Glutamatergic neuron (in vitro differentiated cells): ENCODE measurements at regions not wholly inside any gene's neighbourhood (a gene's known extent, or its start where the extent isn't known, plus 50 kb on each side); places are given as distances from the start of the nearest gene placed in this dataset.

Source experiments
- DNase-seq: peaks from one replicate; pipeline ENCODE4 v3.0.0; 2022
- H3K27ac Mint-ChIP-seq: one replicate; pipeline ENCODE4 v1.8.0; 2020; ENCODE audit warnings: mild to moderate bottlenecking, mixed read lengths, inconsistent platforms; ENCODE audit not compliant: unreplicated experiment
- H3K27me3 Mint-ChIP-seq: one replicate; pipeline ENCODE4 v1.8.0; 2020; ENCODE audit warnings: mild to moderate bottlenecking, moderate library complexity, mixed read lengths, inconsistent platforms; ENCODE audit not compliant: unreplicated experiment
- H3K36me3 Mint-ChIP-seq: one replicate; pipeline ENCODE4 v1.8.0; 2020; ENCODE audit warnings: mild to moderate bottlenecking, mixed read lengths, inconsistent platforms; ENCODE audit not compliant: unreplicated experiment
- H3K4me1 Mint-ChIP-seq: one replicate; pipeline ENCODE4 v1.8.0; 2020; ENCODE audit warnings: mild to moderate bottlenecking, low read depth, mixed read lengths, inconsistent platforms; ENCODE audit not compliant: unreplicated experiment
- H3K4me3 Mint-ChIP-seq: one replicate; pipeline ENCODE4 v1.8.0; 2020; ENCODE audit warnings: mild to moderate bottlenecking, mixed read lengths, inconsistent platforms; ENCODE audit not compliant: unreplicated experiment
- H3K9me3 Mint-ChIP-seq: one replicate; pipeline ENCODE4 v1.8.0; 2020; ENCODE audit warnings: mild to moderate bottlenecking, moderate library complexity, mixed read lengths, inconsistent platforms; ENCODE audit not compliant: unreplicated experiment
- CTCF ChIP-seq: fragments of 200-600 bp; sonication (generic); IDR thresholded peaks from one replicate; pipeline ENCODE4 v1.5.0; 2021; ENCODE audit not compliant: partially characterized antibody, unreplicated experiment

- peaks cover 4% of the 10 kb centered on the region for H3K36me3 Mint-ChIP-seq
- no peak for DNase-seq
These were observed 311.9 kb downstream of the DUSP6 start for GRCh38 chr12:89040146-89040964.

GRCh38 chr12:89038831-89039512 lies 313.3 kb downstream of the DUSP6 start:
- H3K27ac Mint-ChIP-seq, result no peak overlapping the region
- TF ChIP-seq CTCF, result no peak

More at GRCh38 chr12:89040146-89040964, 311.9 kb downstream of the DUSP6 start:
- H3K4me1 Mint-ChIP-seq, result no peaks in the 10 kb centered on the region
- H3K4me3 Mint-ChIP-seq, result no peak overlapping the region
- H3K27me3 Mint-ChIP-seq, result no peaks in the 10 kb centered on the region
- TF ChIP-seq CTCF, result no peak
- H3K9me3 Mint-ChIP-seq, result peaks cover 1% of the 10 kb centered on the region
- H3K27ac Mint-ChIP-seq, result no peak overlapping the region

GRCh38 chr12:89033062-89033461 lies 319.2 kb downstream of the DUSP6 start:
- Mint-ChIP-seq H3K4me3 (no peak overlapping the region), H3K36me3 (no peaks in the 10 kb centered on the region), H3K4me1 (no peaks in the 10 kb centered on the region), H3K9me3 (no peaks in the 10 kb centered on the region), H3K27ac (no peak overlapping the region), H3K27me3 (no peaks in the 10 kb centered on the region)
- DNase-seq, result no peak
- TF ChIP-seq CTCF, result no peak

More at GRCh38 chr12:89038831-89039512, 313.3 kb downstream of the DUSP6 start:
- H3K4me3 Mint-ChIP-seq, result no peak overlapping the region
- H3K27me3 Mint-ChIP-seq, result no peaks in the 10 kb centered on the region
- peaks cover 1% of the 10 kb centered on the region for H3K9me3 Mint-ChIP-seq
- DNase-seq, result no peak
- no peaks in the 10 kb centered on the region for H3K4me1 Mint-ChIP-seq
- peaks cover 4% of the 10 kb centered on the region for H3K36me3 Mint-ChIP-seq

- H3K27me3 Mint-ChIP-seq, result no peaks in the 10 kb centered on the region
- no peaks in the 10 kb centered on the region for H3K4me1 Mint-ChIP-seq
- H3K9me3 Mint-ChIP-seq, result no peaks in the 10 kb centered on the region
- TF ChIP-seq CTCF, result no peak
- no peak for DNase-seq
- H3K4me3 Mint-ChIP-seq, result no peak overlapping the region
- no peaks in the 10 kb centered on the region for H3K36me3 Mint-ChIP-seq
- H3K27ac Mint-ChIP-seq, result no peak overlapping the region
These were observed 322.3 kb downstream of the DUSP6 start for GRCh38 chr12:89029961-89030360.

- H3K36me3 Mint-ChIP-seq, result no peaks in the 10 kb centered on the region
- no peak for TF ChIP-seq CTCF
- H3K27me3 Mint-ChIP-seq, result no peaks in the 10 kb centered on the region
- no peak overlapping the region for H3K27ac Mint-ChIP-seq
- H3K4me3 Mint-ChIP-seq, result no peak overlapping the region
- H3K4me1 Mint-ChIP-seq, result no peaks in the 10 kb centered on the region
- no peaks in the 10 kb centered on the region for H3K9me3 Mint-ChIP-seq
- no peak for DNase-seq
These were observed 327.7 kb downstream of the DUSP6 start for GRCh38 chr12:89024580-89024979.
